ENCODE measurements at regions not wholly inside any gene's neighbourhood (a gene's known extent, or its start where the extent isn't known, plus 50 kb on each side); places are given as distances from the start of the nearest gene placed in this dataset.

DNA sequence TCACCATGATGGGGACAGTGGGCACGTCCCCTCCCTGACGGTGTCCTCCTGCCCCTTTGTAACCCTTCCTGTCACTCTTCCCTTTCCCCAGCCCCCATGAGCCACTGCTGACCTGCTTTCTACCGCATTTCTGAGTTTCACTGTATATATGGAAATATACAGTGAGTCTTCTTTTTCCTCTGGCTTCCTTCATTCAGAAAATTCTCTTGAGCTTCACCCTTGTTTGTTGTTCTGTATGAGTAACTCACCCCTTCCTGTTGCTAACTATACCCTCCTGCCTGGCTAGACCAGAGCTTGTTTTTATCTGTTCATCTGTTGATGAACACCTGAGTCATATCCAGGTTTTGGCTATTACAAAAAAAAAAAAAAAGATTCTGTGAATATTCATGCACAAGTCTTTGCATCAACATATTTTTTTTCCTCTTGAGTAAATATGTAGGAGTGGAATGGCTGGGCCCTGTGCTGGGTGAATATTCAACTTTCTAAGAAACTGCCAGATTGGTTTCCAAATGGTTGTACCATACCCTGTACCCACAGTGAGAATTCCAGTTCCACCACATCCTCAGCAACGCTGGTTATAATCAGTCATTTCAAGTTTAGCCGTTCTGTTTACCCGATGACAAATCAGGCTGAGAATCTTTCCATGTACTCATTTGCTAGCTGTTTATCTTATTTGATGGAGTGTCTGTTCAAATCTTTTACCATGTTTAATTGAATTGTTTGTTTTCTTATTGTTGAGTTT is 62.0 kb downstream of the IGF2 start:
- no peak for TF ChIP-seq XRCC5 (optimal IDR thresholded peaks at IDR 0.05; ENCODE audit: low read length)
- TF ChIP-seq TEAD2 (CRISPR knock-in tag; IDR thresholded peaks at IDR 0.05), result no peak
- TF ChIP-seq NR2C2 (CRISPR knock-in tag; IDR thresholded peaks at IDR 0.05; ENCODE audit: borderline replicate concordance), result no peak
- TF ChIP-seq POLR2A (IDR thresholded peaks at IDR 0.05; ENCODE audit: insufficient read depth in 1 of 2, low read depth in 2 of 2, low read length in 2 of 2), result no peak
- no peak for TF ChIP-seq POLR2G (IDR thresholded peaks at IDR 0.05; ENCODE audit: low read depth, low read length)
- no peak for TF ChIP-seq POLR2AphosphoS5 (IDR thresholded peaks at IDR 0.05; ENCODE audit: low read depth, low read length)
